Neural cell (in vitro differentiated cells): ENCODE measurements at regions not wholly inside any gene's neighbourhood (a gene's known extent, or its start where the extent isn't known, plus 50 kb on each side); places are given as distances from the start of the nearest gene placed in this dataset.

ENCODE experiments used
- EP300 ChIP-seq: fragments of 450-650 bp; conservative IDR thresholded peaks from 2 replicates; pipeline ENCODE4 v1.6.1; 2014; ENCODE audit warnings: antibody characterized with exemption, mild to moderate bottlenecking, moderate library complexity; ENCODE audit not compliant: poor library complexity, severe bottlenecking
- EZH2 ChIP-seq: fragments of 200-600, 300-800 bp; shearing (Covaris generic), sonication (generic); IDR thresholded peaks from 2 replicates; pipeline ENCODE4 v1.6.1; 2014; ENCODE audit warnings: antibody characterized with exemption, low read length, borderline replicate concordance, mild to moderate bottlenecking; ENCODE audit not compliant: insufficient read depth, poor library complexity, severe bottlenecking
- RAD21 ChIP-seq: fragments of 450-650 bp; conservative IDR thresholded peaks from 2 replicates; pipeline ENCODE4 v1.6.1; 2014; ENCODE audit warnings: antibody characterized with exemption, mild to moderate bottlenecking, moderate library complexity
- TF ChIP-seq, protein P1 (sequence below): fragments of 450-650 bp; IDR thresholded peaks from 2 replicates; pipeline ENCODE4 v1.5.1; 2014; ENCODE audit warnings: antibody characterized with exemption, mild to moderate bottlenecking, moderate library complexity; ENCODE audit not compliant: poor library complexity, severe bottlenecking

DNA sequence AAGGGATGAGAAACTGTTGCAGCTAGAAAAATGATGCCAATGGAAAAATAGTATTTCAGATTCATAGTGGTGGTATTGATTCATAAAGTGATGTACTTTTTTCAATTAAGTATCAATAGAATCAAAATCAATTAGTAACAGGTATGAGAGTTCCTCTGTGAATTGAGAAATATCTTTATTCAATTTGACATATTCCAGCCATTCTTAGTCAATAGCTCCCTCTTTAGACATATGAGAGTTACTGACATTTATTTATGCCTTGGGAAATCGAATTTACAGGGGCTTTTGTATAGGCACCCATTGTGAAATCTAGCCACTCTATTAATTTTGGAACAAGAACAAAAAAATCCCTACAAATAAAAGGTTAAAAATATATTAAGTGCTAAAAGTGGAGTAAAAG is 386.9 kb upstream of the CNTN3 start:
- TF ChIP-seq EZH2 (no peak), EP300 (no peak), RAD21 (peak; percentile 89)
- TF ChIP-seq, protein P1, sequence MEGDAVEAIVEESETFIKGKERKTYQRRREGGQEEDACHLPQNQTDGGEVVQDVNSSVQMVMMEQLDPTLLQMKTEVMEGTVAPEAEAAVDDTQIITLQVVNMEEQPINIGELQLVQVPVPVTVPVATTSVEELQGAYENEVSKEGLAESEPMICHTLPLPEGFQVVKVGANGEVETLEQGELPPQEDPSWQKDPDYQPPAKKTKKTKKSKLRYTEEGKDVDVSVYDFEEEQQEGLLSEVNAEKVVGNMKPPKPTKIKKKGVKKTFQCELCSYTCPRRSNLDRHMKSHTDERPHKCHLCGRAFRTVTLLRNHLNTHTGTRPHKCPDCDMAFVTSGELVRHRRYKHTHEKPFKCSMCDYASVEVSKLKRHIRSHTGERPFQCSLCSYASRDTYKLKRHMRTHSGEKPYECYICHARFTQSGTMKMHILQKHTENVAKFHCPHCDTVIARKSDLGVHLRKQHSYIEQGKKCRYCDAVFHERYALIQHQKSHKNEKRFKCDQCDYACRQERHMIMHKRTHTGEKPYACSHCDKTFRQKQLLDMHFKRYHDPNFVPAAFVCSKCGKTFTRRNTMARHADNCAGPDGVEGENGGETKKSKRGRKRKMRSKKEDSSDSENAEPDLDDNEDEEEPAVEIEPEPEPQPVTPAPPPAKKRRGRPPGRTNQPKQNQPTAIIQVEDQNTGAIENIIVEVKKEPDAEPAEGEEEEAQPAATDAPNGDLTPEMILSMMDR = peak; percentile 80
